AML-193 (cell line): ENCODE measurements at regions not wholly inside any gene's neighbourhood (a gene's known extent, or its start where the extent isn't known, plus 50 kb on each side); places are given as distances from the start of the nearest gene placed in this dataset.

ENCODE experiments used
- DNase-seq, 2 experiments: peaks; one replicate each; lab custom pipeline; 2025; lab: John Stamatoyannopoulos, UW

DNA sequence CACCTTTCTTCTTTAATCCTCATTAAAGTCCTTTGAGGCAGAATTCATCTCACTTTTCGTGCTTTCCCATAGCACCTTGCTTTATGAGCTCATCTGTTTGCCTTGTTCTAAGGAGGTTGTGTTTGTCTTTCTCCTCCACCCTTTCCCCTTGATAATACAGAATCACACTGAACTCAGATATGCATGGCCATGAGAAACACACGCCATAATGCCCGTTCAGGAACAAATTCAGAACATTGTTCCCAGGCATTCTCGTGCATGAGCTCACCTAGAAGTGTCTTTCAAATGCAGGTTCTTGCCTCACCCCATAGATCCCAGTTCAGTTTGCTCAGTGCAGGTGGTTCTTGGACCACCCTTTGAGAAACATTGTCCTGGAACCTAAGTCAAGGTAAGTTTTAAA is 71.1 kb downstream of the TMEM114 start:
- DNase-seq = no peak

DNA sequence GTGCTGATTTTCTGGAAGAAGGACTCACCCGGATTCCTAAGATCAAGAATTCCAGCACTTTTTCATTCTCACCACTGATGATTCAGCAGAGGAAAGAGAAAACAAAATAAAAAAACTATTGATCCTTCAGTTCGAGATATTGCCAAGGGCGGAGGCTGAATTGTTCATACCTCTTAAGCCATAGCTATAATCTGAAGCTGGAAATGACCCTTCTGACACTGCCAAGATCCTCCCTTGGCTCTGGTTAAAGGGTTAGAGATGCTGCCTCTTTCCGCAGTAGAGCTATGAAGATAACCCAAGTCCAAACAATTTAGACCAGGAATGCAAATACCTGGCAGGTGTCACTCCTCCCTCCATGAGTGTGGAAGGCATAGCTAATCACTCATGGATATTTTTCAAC is 73.0 kb downstream of the TMEM114 start:
- no peak for DNase-seq

DNA sequence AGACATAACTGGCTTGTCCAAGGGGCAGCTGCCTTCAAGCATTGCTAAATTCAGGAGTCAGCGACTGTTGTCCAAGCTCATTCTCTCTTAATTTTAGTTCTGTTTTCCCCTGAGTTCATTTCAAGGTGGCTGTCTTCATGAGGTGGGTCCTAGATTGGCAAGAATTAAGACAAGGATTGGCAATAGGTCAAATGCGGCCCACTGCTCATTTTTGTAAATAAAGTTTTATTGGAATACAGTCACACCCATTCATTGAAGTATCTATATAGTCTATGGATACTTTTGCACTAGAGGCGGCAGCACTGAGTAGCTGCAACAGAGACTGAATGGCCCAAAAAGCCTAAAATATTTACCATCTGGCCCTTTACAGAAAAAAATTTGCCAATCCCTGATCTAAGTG is 73.8 kb downstream of the TMEM114 start:
- DNase-seq = no peak

DNA sequence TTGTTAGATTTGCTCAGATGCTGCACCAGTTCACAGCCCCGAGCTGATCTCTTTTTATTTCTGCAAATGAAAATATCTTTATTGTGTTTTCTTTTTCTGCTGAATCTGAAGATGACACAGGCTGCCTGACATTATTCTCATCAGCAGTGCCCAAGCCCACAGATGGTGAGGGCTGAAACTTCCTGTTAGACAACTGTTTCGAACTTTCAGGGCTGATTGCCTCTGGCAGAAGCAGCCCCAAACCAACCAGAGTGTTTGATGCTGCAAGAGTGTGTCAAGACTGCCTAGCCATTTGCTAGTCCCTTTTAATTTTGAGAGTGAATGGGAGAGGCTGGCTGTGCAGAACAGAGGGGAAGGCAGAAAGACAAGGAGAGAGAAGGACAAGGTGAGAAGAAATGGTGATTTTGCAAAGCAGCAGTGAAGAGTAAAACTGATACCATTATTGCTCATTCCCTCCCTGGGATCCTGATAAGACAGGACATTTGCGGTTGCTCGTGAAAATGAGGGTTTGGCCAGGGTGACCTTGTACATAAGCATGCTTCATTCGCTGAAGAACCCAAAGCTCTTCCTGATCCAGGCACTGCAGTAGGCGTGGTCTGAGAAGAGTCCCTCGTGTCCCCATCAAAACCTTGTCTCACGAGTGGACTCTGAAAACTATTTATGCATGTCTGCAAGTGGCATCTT is 77.2 kb downstream of the TMEM114 start:
- no peak for DNase-seq

DNA sequence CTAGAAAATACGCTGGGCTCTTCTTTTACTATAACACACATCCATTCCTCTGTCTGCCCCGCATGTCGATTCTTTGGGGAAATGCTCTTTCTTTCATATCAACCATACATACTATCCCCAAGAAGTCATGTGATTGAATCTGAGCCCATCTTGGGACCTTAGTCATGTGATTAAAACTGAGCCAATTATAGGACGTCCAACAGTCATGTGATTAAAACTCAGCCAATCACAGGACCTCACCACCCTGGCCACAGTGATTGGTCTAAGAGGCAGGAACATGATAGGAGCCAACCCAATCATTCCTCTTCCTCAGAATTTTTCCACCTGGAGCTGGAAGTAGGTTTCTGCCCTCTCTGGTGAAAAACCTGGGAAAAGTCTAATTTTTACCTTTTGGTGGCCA is 78.8 kb downstream of the TMEM114 start:
- no peak for DNase-seq

DNA sequence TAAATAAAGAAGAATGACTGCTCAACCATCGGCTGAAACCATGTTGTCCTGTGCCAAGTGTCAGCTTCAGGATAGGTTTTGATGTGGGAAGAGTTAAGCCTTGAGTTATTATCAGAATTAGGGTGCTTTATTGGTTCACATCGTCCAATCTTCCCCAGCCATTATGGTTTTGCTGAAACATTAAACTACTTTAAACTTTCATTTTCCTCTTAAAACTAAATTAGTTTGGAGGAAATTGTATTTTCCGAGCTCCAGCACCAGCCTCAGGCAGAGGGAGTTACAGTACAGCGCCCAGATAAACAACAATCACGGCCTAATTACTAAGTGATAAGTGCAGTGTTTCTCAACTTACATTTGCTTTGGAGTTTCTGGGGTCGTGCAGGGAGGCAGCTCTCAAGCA is 80.2 kb downstream of the TMEM114 start:
- no peak for DNase-seq

DNA sequence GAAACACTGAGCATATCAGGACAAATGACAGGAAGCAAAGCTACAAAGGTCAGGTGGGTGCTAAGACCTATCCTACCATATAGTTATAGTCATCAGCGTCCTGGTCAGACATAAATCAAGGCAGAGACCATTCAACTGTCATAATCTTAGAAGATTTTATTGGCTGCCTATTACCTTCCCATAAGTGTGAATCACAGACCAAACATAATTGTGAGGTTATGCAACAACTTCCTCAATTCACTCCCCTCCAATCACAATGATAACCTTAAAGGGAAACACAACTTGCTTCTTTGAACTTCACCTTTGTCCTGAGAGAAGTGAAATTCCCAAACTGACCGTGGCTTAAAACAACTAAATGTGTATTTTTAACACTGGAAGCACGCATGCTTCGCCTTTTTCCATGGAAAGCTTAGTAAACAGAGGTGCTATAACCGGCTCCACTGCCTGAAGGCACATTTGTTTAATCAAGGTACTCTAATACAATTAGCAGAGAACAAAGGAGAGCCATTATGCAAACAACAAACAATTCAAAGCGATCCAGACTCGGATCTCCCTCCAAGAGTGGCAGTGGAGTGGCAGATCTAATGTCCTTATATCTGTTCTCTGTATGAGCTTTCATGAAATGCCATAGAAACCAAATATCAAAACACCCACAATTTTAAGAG is 84.9 kb downstream of the TMEM114 start:
- DNase-seq = peak in 1 of 2 experiments; percentile 1

DNA sequence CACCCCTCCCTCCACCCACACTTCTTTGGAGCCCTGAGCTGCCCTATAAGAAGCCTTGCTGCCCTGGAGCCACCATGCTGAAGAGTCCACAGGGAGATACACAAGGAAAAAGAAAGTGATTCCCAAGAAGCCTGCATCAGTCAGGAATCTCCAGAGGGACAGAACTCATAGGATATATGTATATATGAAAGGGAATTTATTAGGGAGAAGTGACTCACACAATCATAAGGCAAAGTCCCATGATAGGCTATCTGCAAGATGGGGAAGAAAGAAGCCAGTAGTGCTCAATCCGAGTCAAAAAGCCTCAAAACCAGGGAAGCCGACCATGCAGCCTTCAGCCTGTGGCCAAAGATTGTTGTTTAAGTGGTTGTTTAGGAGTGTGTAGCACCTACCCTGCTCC is 87.9 kb downstream of the TMEM114 start:
- DNase-seq = no peak

DNA sequence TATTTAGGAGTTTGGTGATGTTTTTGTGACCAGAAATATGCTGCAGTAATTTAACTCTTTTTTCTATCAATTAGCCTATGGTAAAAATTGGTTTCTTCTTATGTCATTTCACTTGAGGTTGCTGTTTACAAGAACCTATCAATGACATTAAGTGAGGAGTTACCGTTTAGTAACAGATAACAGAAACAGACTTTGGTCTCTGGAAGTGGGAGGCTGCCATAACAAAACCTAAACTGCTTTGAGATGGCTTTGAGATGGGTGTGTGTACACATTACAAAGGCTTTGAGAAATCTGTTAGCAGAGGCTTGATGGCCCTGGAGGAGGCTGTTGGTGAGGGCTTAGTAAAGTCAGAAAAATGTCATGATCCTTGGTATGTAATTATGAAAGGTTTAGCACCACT is 90.0 kb downstream of the TMEM114 start:
- no peak for DNase-seq

DNA sequence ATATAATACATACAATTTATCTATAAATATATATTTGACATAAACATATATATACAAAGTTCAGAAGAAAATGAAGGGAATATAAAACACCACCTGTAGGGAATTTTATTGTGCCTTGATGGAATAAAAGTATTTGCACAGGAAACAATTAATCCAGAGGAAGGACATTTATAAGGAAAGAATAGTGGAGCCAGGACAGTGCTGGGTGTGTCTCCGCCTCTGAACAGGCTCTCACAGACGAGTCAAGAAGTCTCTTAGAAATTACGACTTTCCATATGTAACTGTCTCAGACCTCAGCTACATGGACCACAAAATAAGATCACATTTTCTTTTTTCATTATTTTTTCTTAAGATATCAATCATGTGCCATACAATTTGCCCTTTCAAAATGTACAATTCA is 93.9 kb downstream of the TMEM114 start:
- DNase-seq = no peak

DNA sequence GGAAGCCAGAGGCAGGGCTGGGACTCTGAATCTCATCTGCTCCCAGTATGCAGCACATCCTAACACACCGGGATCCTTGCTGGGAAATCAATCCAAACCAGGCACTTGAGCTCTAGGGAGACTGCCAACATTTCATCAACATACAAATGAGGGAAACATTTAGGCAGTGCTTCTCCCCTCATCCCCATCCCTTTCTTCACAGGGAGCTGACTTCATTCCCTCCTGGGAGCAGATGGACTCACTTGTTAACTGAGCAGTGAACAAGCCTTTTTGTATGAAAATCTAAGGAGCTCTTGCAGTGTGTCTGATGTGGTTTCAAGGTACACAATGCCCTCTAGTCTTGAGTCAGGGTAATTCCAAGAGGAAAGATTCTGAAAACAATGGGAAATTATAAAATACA is 96.3 kb downstream of the TMEM114 start:
- DNase-seq = no peak

DNA sequence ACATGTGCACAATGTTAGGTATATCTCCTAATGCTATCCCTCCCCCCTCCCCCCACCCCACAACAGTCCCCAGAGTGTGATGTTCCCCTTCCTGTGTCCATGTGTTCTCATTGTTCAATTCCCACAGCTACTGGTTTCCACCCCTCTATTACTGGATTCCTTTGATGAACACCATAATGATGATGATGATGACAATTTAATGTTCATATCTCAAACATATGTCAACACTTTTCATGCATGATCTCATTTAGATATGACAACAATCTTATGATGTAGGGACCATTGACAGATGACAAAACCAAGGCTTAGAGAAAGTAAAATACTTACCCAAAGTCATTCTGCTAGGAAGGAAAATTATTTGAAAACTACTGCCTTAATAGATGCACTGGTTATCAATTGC is 97.6 kb downstream of the TMEM114 start:
- DNase-seq = no peak

DNA sequence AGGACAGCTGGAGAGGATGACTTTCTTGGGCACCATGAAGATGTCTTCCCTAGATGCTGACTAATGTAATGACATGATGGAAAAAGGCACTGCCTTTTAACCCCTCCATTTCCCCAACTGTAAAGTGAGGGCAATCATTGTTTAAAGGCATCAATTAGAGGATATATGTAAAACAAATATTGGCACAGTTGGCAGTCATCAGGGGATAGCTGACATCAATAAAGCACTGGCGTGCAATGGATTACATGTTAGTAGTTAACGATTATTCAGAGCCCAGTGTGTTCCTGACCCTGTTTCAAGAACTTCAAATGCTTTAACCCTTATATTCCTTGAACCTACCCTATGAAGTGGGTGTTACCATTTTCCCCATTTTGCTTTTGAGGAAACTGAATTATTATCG is 100.7 kb downstream of the TMEM114 start:
- DNase-seq = no peak

DNA sequence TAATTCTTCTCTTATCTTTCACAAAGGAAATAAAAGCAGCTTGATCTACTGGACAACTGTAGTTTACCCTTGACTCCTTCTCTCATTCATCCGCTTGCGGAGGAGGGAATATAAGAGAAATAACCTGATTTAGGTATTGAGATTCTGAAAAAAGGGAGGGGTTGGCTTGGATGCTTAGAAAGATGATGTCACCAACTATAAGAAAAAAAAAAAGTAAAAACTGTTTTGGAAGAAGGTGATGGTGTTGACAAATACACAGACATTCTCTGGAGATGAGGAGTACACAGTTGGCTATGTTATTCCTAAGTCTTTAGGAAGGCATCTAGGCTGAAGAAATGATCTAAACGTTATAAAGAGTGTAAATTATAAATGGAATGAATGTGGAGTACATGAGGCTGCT is 103.3 kb downstream of the TMEM114 start:
- DNase-seq = no peak

DNA sequence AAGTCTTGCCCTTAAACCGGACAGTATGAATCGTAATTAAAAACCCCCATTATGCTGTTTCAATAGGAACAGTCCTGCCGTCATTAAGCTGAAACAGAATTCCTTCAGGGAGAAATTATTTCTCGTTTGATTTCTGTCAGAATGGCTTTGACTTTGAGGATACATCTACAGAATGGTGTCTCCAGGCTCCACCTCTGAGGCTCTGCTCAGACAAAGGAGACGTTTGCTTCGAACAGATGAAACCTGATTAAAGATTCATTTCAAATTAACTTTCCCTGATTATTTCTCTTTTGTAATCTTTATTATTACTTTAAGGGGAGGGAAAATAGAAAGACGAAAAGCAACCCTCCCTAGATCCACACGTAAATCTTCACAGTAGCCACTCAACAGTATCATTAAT is 106.9 kb downstream of the TMEM114 start:
- no peak for DNase-seq

DNA sequence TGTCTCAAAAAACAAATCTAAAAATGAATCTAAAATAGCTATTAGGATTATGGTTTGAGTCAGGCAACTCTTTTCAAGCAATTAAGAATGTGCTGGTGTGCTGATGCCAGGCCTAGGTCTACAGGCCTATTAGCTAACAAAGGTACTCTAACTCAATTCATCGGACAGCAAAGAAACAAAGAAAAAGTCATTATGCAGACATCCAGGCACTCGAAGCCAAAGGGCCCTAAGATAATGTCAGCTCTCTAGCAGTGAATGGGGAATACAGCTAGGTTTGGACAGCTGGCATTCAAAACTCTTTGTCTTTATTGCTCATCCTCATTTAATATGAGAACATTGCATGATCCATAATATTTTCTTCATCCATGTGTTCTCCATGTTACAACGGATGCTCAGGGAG is 108.5 kb downstream of the TMEM114 start:
- DNase-seq = no peak

DNA sequence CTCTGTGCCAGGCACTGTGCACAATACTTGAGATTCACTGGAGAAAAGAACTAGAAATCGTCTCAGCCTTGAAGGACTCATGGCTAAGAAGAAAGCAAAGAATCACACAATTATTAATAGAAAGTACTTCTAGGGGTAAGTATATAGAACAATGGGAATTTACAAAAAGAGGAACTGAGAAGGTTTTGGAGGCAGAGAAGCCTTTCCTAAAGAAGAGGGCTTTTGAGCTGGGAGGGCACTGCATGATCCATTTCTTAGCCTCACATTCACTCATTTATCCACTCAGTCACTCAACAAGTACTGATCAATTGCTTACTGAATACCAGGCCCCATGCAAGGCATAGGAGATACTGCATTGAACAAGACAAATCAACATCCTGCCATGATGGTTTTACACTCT is 113.5 kb downstream of the TMEM114 start:
- no peak for DNase-seq

DNA sequence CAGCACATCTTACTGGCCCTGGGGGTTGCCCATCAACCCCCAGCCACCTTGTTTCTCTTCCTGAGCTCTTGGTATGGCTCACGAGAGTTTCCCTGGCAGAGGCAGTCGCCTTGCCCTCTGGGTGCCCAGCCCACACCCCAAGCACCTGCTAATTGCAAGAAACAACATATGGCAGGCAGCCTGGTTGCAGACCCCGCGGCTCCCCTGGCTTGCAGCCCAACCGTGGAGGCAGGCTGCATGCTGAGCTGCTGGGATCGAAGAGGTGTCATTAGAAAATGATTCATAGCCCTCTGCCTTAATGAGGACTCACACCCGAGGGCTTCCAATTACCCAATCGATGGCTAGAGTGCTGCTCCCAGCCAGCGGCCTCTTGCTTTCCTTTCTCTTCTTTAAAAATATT is 115.7 kb downstream of the TMEM114 start:
- DNase-seq = no peak

DNA sequence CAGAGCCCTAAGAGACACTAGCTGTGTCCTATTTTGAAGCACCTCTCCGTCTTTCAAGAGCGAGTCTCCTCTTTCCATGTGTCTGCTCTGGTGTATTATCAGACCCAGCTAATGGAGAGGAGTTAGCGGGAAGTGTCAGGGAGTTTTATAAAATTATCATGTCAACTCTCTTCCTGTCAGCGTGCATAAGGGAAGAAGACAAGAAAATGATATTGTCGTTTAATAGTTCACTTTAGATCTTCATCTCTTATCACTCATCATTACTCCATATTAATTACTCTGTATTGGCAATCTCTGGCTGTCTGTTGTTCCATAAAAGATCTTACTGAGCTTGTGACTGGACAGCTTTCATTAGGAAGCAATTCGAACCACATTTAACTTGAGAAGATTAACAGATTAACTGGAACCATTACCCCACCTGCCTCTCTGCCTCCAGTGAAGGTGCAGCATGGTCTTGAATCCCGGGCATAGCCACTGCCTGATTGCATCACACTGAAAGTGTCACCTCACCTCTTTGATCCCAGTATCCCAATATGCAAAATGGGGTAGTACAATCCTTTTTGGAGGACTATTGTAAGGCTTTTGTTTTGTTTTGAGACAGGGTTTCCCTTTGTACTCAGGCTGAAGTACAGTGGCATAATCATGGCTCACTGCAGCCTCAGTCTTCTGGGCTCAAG is 121.1 kb downstream of the TMEM114 start:
- no peak for DNase-seq

DNA sequence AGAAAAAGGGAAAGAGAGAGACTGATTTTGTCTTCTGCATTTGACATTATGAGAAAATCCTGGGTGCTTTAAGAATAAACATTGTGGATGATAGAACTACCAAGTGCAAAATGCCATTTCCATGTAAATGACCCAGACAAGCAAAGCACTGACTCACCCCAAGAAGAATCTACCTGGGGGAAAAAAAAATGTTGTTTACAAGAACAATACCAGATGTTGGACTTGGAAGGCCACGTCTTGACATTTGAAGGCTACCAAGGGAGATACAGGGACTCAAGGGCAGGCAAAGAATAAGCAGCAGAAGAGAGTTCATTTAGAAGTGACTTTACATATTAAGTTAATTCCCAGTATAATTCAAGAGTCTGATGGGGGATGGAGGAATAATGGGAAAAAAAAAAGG is 125.3 kb downstream of the TMEM114 start:
- no peak for DNase-seq

DNA sequence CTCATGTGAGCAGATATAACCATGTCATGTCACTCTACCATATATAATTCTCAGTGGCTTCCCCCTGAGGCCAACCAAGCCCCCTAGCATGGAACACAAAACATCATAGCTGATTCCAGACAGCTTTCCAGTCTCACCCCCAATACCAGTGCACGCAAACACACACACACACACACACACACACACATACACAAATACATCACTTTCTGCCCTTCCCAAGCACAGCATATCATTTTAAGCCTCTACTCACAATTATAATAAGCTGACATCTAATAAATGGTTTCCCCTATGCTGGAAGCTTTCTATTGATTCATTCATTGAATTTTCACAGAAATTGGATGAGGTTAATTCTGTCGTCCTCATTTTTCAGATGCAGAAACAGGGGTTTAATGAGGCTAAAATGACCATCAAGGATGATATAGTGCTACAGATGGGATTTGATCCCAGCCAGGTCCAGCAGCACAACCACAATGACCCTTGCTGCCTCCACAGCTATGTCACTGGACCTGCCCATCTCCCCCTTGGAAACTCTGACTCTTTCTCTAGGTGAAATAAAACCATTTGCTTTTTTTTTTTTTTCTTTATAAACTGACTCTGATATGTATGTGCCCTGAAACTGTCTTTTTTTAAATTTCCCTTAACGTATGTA is 131.1 kb downstream of the TMEM114 start:
- DNase-seq = no peak

DNA sequence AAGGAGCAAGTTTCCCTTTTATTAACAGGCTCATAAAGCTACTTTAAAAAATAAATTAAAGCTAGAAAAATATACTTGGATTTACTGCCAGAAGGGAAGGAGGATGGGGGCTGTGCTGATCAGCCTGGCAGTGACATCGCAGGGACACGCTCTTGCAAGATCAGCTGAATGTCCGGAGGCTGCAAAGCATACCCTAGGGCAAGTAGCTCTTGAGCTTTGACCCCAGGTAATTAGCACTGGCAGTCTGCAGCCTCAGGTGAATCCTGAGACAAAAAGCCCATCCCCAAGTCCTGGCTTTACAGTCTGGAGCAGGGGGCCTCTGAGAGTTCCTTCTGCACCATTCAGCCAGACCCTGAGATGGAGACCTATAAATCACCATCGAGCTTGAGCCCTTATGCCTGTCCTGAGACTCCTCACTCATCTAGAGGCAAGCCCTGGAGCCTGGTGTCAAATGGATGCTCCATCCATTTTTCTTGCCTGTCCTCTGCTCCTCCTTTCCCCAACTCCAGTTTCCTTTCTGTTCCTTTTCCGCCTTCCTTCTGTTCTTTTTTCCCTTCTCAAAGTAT is 131.7 kb downstream of the TMEM114 start:
- no peak for DNase-seq

DNA sequence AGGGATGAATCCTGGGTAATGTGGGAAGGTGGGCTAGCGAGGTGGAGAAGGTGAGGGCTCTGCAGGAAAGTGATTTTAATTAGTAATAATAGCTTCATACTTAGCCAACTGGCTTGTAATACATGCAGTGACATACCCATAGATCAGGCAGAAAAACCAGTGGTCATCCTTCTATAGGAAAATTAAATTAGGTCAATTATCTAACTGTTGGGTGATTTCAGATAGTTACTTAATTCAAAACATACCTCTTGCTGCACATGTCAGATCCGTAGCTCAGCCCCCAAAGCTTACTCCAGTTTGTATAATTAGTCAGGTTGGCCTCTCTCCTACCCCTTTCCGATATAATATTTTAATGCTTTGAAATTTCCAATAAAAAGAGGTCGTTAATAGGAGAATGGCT is 137.0 kb downstream of the TMEM114 start:
- DNase-seq = no peak
